ENCODE measurements at regions not wholly inside any gene's neighbourhood (a gene's known extent, or its start where the extent isn't known, plus 50 kb on each side); places are given as distances from the start of the nearest gene placed in this dataset.

DNA sequence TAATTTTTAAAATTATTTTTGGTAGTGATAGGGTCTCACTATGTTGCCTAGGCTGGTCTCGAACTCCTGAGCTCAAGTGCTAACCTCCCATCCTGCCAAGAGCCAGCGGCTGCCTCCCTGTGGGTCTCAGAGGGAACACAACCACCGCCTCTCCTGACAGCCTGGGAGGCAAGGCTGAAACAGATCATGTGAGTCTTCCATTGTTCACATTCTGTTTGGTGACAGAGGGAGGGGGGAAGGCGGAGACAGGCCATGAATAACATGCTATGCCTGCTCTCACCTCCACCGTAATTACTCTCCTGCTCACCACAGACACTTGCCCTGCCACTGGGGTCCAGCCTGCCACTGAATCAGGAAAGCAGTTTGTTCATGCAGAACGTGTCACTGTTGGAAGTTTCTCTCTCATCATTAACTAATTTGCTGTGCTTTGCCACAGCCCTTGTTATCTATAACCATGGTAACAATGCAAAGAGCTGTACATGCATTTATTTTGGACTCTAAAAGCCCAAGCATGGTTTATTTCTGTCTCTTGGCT is 78.4 kb upstream of the RASGRF1 start:
- H3K9me3 ChIP-seq, result no peaks in the 10 kb centered on the region
- intact Hi-C loops (cut with DNase I), result no loop called here
- DNase-seq, result no peak
- TF ChIP-seq, protein P1, sequence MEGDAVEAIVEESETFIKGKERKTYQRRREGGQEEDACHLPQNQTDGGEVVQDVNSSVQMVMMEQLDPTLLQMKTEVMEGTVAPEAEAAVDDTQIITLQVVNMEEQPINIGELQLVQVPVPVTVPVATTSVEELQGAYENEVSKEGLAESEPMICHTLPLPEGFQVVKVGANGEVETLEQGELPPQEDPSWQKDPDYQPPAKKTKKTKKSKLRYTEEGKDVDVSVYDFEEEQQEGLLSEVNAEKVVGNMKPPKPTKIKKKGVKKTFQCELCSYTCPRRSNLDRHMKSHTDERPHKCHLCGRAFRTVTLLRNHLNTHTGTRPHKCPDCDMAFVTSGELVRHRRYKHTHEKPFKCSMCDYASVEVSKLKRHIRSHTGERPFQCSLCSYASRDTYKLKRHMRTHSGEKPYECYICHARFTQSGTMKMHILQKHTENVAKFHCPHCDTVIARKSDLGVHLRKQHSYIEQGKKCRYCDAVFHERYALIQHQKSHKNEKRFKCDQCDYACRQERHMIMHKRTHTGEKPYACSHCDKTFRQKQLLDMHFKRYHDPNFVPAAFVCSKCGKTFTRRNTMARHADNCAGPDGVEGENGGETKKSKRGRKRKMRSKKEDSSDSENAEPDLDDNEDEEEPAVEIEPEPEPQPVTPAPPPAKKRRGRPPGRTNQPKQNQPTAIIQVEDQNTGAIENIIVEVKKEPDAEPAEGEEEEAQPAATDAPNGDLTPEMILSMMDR (IDR thresholded peaks at IDR 0.05), result no peak
- no peak overlapping the region for H3K9ac ChIP-seq (ENCODE audit: low read depth in 2 of 2, low read length in 2 of 2)
- H3K4me3 ChIP-seq, result no peak overlapping the region
- H3K27me3 ChIP-seq, result no peaks in the 10 kb centered on the region
- no peak overlapping the region for H3K27ac ChIP-seq
- H3K4me1 ChIP-seq, result no peaks in the 10 kb centered on the region
- H3K36me3 ChIP-seq, result no peaks in the 10 kb centered on the region

DNA sequence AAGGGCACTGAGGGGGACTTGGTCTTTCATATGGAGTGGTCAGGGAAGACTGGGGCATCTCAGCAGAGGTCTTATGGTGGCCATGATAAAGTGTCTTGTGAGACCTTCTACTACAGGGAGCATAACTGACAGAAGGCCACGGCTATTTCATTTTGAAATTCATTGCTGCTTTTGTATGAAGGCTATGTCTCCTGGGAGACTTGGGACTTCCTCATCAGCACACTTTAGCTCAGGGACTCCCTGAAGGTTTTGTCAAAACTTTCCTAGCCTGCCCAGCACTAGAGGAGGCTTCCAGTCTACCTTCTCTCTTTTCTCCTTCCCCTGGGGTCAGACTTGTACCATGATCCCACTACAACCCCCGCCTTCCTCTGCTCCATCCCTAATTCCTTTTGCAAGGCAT is 77.2 kb upstream of the RASGRF1 start:
- no peaks in the 10 kb centered on the region for H3K27me3 ChIP-seq
- no peak overlapping the region for H3K9ac ChIP-seq (ENCODE audit: low read depth in 2 of 2, low read length in 2 of 2)
- no peak overlapping the region for H3K4me3 ChIP-seq
- no peaks in the 10 kb centered on the region for H3K36me3 ChIP-seq
- DNase-seq, result no peak
- H3K9me3 ChIP-seq, result no peaks in the 10 kb centered on the region
- no peak overlapping the region for H3K27ac ChIP-seq
- TF ChIP-seq, protein P1 (IDR thresholded peaks at IDR 0.05), result no peak
- intact Hi-C loops (cut with DNase I), result no loop called here
- H3K4me1 ChIP-seq, result no peaks in the 10 kb centered on the region

DNA sequence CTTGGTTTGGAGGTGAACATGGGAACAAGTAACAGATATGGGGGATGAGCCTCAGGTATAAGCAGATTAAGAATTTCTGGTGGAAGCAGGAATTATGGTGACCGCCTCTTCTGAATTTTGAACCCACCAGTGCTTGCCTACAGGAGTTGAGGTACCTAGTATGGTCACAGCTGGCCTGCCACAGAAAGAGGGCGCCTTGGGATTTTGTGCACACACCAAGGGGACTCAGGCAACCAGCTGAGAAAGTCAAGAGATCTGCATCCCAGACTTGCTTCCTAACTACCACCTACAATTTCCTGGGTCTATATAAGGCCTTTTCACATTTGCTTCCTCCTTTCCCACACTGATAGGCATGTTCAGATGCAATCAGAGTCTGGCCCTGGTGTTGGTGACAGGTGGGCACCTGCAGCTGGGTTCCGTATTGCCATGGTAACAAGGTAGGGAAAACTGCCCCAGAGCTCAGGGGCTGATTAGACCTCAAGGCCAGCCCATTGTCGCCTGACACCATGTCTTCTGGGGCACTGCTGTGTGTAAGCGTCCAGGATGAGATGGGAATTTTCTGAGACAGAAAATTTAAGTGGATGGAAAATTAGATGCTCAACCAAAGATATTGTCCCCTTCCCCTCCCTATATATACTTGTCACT is 75.9 kb upstream of the RASGRF1 start:
- no peaks in the 10 kb centered on the region for H3K4me1 ChIP-seq
- H3K4me3 ChIP-seq, result no peak overlapping the region
- H3K27me3 ChIP-seq, result no peaks in the 10 kb centered on the region
- intact Hi-C loops (cut with DNase I), result no loop called here
- DNase-seq, result no peak
- no peaks in the 10 kb centered on the region for H3K9me3 ChIP-seq
- no peak overlapping the region for H3K9ac ChIP-seq (ENCODE audit: low read depth in 2 of 2, low read length in 2 of 2)
- TF ChIP-seq, protein P1 (IDR thresholded peaks at IDR 0.05), result no peak
- H3K27ac ChIP-seq, result no peak overlapping the region
- H3K36me3 ChIP-seq, result no peaks in the 10 kb centered on the region

DNA sequence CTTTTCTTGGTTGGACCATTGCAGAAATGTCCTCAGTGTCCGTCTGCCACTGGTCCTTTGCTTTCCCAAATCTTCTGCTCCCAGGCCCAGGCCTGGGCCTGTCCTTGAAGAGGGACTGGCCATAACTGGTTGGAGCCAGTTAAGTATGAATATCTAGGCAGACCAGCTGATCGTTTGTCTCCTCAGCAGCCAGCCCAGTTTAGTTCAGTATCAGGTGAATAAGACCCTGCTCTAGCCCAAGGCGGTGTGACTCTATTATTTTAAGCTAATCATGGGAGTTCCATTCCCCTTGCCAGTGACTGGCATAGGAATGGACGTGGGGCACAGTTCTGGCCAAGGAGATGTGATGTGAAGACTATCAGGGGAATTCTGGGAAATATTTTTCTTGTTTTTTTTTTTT is 73.9 kb upstream of the RASGRF1 start:
- no peaks in the 10 kb centered on the region for H3K27me3 ChIP-seq
- no peak overlapping the region for H3K4me3 ChIP-seq
- no peak for DNase-seq
- no peaks in the 10 kb centered on the region for H3K9me3 ChIP-seq
- H3K27ac ChIP-seq, result no peak overlapping the region
- H3K36me3 ChIP-seq, result no peaks in the 10 kb centered on the region
- intact Hi-C loops (cut with DNase I), result no loop called here
- H3K4me1 ChIP-seq, result no peaks in the 10 kb centered on the region
- H3K9ac ChIP-seq (ENCODE audit: low read depth in 2 of 2, low read length in 2 of 2), result no peak overlapping the region
- TF ChIP-seq, protein P1 (IDR thresholded peaks at IDR 0.05), result no peak

DNA sequence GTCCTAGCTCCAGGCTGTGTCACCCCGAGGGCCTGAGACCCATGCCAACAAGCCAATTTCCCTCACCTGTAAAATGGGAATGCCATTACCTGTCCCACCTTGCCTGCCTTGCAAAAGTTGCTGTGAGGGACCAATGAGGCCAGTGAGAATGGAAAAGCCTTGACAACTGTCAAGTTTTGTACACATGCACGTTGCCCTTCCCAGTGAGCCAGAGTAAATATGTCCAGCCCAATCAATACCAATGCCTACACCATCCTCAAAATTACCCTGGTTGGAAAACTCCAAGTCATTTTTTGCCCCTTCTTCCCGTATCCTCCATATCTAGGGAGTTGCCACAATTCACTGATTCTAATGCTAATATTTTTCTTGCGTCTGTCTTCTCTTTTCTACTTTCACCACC is 73.5 kb upstream of the RASGRF1 start:
- Histone ChIP-seq H3K9me3 (no peaks in the 10 kb centered on the region), H3K27me3 (no peaks in the 10 kb centered on the region), H3K9ac (ENCODE audit: low read depth in 2 of 2, low read length in 2 of 2) (no peak overlapping the region), H3K4me1 (no peaks in the 10 kb centered on the region), H3K27ac (no peak overlapping the region), H3K36me3 (no peaks in the 10 kb centered on the region), H3K4me3 (no peak overlapping the region)
- no peak for DNase-seq
- TF ChIP-seq, protein P1 (IDR thresholded peaks at IDR 0.05), result no peak
- intact Hi-C loops (cut with DNase I), result no loop called here

All from colonic mucosa (tissue), 4 donors.